ENCODE measurements at regions not wholly inside any gene's neighbourhood (a gene's known extent, or its start where the extent isn't known, plus 50 kb on each side); places are given as distances from the start of the nearest gene placed in this dataset.

DNA sequence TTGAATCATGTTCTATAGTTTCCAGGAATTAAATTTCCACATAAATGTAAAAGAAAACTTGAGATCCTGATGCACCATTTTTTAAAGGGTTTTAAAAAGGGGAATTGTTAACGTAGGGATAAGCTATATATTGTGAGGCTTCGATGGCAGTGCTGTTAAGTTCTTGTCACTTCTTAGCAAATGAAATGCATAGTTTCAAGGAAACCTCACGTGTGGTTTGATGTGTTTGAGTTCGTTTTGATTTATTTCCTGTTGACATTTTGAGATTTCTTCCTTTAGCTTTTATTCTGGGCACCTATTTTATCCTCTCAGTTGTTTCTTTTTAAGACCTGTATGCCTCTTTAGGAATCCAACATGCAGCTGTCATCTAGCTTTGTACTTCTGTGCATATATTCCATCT is 301.0 kb downstream of the DOCK8 start:
- no peak for DNase-seq (ENCODE audit: low read depth, low spot score)

DNA sequence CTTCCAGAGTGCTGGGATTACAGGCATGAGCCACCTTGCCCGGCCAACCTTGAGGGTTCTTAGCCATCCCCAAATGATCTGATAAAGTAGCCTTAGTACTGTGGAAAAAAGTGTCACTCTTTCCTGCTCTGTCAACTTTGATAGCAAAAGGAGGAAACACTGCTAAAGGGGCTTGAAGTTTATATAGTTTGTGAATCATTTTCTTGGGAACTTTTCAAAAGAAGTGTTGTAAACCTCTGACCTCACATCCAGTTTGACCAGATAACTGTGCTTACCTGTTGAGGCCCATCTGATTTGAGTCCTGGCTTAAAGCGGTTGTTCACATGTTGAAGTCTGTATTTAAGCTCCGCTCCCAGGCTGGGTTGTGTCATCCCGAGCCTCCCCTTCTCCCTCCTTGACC is 303.3 kb downstream of the DOCK8 start:
- DNase-seq (ENCODE audit: low read depth, low spot score), result no peak

DNA sequence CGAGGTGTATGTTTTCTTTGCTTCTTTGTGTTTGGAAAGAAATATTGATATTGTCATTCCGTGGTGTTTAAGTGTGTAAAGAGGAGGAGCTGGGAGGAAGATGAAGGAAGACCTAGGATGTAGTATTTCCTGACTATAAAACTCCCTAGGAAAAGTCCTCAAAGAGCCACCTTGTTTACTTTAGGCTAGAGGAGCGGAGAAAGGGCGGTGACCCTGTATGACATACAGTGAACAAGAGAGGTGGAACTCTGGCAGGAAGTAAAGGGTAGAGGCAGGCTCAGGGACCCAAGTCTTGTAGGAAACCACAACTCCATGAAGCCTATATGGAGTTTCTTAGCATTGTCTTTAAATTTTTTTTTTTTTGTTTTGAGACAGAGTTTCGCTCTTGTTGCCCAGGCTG is 303.9 kb downstream of the DOCK8 start:
- no peak for DNase-seq (ENCODE audit: low read depth, low spot score)

GRCh38 chr9:519579-519978 is 304.9 kb downstream of the DOCK8 start:
- no peak for DNase-seq (ENCODE audit: low read depth, low spot score)

- DNase-seq (ENCODE audit: low read depth, low spot score), result no peak
Observed at GRCh38 chr9:520302-520701, 305.6 kb downstream of the DOCK8 start.

GRCh38 chr9:522190-522589 is 307.5 kb downstream of the DOCK8 start:
- no peak for DNase-seq (ENCODE audit: low read depth, low spot score)

DNA sequence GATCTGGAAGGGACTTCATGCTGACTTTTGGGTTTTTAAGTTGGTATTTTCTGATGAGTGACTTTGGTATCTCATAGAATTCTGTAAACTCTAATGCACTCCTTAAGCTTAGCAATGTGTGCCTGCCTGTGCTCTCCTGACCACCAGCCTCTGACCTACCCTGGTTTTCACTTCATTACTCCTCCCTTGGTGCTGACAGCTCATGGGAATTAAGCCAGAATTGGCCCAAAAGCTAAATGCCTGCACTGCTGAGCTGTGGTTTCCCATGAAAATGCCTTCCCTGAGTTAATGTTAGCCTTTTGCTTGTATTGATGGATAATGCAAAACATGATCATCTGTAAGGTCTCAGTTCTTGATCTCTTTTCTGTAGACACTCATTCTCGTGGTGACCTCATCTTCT is 308.0 kb downstream of the DOCK8 start:
- no peak for DNase-seq (ENCODE audit: low read depth, low spot score)

- DNase-seq (ENCODE audit: low read depth, low spot score), result no peak
Observed at GRCh38 chr9:523444-523843, 308.8 kb downstream of the DOCK8 start.

DNA sequence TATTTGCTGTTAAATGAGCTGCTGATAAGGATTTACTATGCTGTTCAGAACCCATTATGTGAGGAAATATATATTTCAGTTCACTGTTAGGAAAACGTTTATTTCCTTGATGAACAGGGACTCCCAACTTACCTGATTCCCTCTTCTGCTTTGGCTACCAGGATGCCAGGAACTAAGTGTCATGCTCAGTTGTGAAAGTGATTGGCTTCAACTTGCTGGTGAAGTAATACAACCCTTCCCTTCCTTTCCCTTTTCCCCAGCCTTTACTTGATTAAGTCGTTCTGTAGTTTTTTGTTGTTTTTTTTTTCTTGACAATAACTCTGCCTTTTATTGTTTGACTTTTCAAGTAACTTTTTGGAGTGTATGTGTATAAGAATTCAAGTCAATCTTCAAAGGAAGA is 309.3 kb downstream of the DOCK8 start:
- DNase-seq (ENCODE audit: low read depth, low spot score), result no peak

DNA sequence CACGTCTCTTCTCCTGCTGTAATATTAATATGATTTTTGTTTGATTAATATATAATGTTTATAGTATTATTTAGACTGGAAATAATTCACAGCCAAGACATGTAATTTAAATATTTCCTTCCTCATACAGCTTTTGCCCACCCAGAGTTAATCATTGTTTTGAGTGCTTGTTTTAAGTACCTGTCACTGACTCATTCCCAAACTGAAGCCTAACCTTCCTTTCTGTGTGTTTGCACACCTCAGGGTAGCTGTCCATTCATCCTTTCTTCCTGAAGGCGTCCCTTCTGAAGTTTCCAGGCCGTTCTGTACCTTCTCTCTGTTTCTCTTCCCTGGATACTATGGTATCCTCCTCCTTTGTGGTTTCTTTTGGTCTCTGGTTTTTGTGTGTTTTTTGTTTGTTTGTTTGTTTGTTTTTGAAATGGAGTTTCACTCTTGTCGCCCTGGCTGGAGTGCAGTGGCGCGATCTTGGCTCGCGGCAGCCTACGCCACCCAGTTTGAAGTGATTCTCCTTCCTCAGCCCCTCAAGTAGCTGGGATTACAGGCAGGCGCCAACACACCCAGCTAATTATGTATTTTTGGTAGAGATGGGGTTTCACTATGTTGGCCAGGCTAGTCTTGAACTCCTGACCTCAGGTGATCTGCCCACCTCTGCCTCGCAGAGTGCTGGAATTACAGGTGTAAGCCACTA is 312.4 kb downstream of the DOCK8 start:
- no peak for DNase-seq (ENCODE audit: low read depth, low spot score)

DNA sequence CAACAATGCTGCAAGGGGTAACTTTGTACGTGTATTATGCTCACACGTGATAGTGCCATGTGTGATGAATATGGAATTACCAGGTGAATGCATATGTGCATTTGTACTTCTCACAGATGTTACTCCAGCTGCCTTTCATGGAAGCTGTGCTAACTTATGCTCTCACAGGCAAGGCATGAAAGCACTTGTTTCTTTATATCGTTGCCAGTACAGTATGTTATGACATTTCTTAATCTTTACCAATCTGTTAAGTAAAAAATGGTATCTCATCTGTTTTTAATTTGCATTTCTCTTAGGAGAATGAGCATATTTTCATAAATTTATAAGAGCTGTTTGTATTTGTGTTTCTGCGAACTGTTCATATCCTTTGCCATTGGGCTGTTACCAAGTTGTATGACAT is 311.8 kb upstream of the DMRT1 start:
- no peak for DNase-seq (ENCODE audit: low read depth, low spot score)

DNA sequence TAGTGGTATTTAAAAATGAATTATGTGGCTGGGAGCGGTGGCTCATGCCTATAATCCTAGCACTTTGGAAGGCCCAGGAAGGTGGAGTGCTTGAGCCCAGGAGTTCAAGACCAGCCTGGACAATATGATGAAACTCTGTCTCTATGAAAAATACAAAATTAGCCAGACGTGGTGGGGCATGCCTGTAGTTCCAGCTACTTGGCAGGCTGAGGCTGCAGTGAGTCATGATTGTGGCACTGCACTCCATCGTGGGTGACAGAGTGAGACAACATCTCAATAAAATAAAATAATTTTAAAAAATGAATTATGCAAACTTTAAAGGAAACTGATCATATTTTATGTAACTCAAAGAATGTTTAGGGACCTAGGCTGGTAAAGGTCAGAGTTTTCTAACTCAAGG is 310.8 kb upstream of the DMRT1 start:
- DNase-seq (ENCODE audit: low read depth, low spot score), result no peak

- DNase-seq (ENCODE audit: low read depth, low spot score), result no peak
Observed at GRCh38 chr9:532707-533106, 308.8 kb upstream of the DMRT1 start.

- DNase-seq (ENCODE audit: low read depth, low spot score), result no peak
Observed at GRCh38 chr9:534886-535285, 306.6 kb upstream of the DMRT1 start.

- DNase-seq (ENCODE audit: low read depth, low spot score), result no peak
Observed at GRCh38 chr9:535356-535755, 306.1 kb upstream of the DMRT1 start.

DNA sequence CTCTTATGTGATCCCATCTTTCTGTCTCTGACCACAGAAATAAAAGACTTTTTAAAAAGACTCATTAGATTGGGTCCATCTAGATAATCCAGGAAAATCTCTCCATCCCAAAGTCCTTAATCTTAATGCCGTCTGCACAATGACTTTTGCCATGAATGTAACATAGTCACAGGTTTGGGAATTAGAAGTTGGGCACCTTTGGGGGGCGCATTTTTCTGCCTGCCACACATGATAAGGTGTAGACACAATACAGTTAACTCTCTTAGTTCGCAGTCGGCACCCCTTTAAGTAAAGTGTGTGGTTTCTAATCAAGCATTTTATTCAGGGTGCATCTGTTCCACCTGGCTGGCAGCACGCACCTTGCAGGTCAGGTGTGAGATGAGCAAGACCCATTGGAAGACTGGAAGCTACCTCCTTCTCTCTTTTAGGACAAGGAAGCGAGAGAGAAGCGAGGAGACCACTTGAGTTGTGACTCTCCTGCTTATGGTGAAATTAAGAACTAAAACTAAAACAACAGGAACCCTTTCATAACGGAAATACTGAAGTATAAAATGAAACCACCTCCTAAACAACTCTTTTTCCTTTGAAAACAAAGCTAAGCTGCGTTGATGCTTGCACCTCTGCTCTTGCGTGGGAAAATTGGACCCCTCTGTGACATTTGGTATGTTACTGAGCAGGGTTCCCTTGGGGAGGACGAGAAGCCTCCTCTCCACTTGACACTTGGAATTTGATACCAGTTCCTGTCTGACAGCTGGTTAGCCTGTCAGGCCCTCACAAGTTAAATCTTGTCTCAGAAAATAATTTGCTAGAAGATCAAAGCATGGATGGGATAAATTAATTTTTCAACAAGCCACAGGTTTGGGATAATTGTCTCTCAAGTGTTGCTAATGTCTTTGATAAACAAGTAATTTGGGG is 304.6 kb upstream of the DMRT1 start:
- no peak for DNase-seq (ENCODE audit: low read depth, low spot score)

DNA sequence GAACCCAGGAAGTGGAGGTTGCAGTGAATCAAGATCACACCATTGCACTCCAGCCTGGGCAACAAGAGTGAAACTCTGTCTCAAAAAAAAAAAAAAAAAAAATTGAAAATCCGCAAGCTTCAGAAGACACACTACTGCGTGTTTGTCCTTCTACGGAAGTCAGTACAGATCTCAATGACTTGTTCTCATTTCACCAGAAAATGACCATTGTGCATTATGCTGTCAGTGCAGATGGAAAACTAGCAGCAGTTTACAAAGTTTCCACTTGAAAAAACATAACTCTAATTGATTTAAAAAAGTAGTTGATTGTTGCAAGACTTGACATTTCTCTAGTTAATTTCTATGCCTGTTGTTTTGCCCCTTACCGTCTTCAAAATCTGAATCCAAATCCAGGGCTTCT is 298.0 kb upstream of the DMRT1 start:
- no peak for DNase-seq (ENCODE audit: low read depth, low spot score)

DNA sequence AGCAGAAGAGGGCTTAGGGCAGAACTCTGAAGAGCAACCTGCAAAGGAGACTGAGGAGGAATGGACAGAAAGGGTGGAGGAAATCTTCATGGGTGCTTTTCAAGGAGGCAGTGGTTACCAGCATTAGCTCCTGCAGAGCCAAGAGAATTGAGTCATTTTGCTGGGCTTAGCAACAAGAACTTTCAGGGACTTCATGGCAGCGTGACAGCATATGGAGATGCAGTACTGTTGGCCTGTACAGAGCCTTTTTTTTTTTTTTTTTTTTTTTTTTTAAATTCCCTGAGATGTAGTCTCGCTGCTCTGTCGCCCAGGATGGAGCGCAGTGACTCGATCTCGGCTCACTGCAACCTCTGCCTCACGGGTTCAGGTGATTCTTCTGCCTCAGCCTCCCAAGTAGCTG is 296.0 kb upstream of the DMRT1 start:
- no peak for DNase-seq (ENCODE audit: low read depth, low spot score)

DNA sequence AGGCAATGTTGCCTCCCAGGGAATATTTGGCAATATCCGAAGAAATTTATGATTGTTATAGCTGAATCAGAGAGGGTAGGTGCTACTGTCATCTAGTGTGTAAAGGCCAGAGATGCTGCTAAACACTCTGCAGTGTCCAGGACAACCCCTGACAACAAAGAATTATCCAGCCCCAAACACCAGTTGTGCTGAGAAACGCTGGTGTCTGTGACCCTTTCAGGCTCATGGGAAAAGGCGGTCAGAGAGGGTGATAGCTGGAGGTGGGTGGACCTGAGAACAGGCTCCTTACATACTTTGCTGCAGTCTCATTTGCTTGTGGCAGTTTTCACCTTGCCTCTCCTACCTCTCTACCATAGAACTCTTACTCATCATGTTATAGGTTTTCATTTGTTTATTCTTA is 295.3 kb upstream of the DMRT1 start:
- no peak for DNase-seq (ENCODE audit: low read depth, low spot score)

DNA sequence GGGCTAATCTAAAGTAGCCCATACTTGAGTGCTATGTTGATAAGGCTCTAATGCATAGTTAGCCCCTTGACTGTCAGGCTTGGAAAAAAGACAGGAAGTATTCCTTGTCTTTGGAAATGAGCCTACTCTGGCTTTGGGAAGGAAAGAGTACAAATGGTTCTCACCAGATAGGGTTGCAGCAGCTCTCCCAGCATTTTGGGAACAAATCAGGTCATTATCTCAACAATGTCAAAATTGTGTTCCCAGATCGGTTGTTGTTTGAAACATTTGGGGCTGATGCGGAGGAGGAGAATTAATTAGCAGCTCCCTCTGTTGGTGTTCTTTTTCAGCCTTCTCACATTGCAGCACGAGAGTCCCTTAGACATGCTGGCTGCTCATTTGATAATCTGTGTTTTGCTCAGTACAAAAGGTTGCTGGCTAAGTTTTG is 294.7 kb upstream of the DMRT1 start:
- no peak for DNase-seq (ENCODE audit: low read depth, low spot score)

DNA sequence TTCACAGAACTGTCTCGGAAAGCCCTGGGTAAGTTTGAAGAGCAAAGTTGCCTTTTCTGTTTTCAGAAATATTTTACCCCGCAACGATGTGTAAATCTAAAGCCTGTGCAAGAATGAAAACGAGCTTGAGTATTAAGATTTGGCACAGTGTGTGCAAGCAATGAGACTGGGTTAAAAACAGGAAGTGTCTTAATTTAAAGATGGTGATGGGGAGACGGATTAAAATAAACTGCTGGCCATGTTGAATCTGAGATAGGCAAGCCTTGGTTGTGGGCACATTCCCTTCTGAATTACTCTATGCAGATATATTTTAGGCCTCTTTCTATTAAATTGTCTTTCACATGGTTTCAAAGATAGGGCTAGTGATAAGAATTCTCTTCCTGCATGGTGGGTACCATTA is 294.2 kb upstream of the DMRT1 start:
- no peak for DNase-seq (ENCODE audit: low read depth, low spot score)

- DNase-seq (ENCODE audit: low read depth, low spot score), result no peak
Observed at GRCh38 chr9:549455-549997, 292.0 kb upstream of the DMRT1 start.

DNA sequence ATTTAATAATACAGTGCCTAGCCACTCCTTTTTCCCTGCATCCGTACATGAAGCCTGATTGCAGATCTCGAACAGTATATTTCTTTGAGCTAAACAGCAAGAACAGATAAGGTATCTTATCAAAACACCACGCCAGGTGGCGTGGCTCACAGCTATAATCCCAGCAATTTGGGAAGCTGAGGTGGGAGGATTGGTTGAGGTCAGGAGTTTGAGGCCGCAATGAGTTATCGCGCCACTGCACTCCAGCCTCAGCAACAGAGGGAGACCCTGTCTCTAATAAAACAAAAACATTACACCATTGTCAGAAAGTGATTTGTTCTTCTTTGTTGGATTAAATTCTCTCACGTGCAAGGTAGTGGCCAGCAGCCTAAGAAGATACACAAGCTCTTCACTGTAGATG is 291.2 kb upstream of the DMRT1 start:
- no peak for DNase-seq (ENCODE audit: low read depth, low spot score)
